AG08396 (cell line): ENCODE measurements at regions not wholly inside any gene's neighbourhood (a gene's known extent, or its start where the extent isn't known, plus 50 kb on each side); places are given as distances from the start of the nearest gene placed in this dataset.

Experiments used
- DNase-seq: peaks from one replicate; pipeline ENCODE4 v3.0.0; 2012; ENCODE audit warnings: low spot score, mixed read lengths

DNA sequence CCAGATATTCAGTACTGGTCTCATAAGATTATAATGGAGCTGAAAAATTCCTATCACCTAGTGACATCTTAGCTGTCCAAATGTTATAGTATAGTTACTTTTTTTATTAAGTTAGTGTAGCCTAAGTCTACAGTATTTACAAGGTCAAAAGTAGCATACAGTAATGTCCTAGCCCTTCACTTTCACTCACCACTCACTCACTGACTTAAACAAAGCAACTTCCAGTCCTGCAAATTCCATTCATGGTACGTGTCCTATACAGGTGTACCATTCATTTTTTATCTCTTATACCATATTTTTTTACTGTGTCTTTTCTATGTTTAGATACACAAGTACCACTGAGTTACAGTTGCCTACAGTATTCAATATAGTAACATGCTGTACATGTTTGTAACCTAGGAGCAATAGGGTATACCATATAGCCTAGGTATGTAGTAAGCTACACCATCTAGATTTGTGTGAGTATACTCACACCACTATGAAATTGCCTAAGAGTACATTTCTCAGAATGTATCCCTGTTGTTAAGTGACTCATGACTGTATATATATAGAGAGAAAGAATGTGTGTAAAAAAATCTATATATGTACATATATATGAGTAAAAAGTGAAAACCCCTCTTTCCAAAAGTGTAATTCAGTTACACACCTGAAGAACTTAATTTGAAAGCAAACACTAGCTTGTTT, 234.8 kb upstream of the WWC1 start:
- DNase-seq: no peak

DNA sequence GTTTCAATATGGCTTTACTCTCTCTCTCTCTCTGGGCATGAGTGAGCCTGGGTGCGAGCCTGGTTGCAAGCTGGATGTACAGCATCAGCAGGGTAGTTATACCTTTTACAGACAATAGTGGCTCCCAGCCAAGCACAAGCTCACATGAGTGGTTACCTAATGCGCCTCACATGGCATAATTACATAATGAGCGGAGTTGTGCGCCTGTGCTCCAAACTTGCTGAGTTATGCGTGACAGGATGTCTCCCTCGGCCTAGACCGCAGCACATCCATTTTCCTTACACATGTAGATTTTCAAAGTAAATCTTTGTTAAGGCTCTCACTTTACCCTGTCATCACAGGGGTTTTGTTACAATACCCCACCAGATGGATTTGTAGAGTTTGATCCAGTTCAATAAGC, 233.5 kb upstream of the WWC1 start:
- DNase-seq: no peak

DNA sequence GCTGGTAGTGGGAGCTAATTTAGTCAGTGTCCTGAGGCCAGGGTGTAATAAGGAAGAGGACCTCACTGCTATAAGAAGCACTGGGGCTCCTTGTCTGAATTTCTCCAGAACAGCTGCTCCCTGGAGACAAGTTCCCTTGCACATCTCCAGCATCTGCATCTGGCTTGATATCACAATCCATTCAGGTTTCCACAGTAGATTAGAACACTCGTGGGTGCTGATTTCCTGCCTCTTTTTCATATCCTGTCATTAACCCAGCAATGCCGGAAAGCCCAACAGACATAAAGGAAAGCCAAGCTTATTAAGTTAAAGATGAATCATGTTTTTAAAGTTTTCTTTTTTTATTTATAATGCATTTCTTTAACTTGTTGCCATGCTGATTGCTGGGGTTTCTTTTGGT, 232.3 kb upstream of the WWC1 start:
- DNase-seq: no peak

DNA sequence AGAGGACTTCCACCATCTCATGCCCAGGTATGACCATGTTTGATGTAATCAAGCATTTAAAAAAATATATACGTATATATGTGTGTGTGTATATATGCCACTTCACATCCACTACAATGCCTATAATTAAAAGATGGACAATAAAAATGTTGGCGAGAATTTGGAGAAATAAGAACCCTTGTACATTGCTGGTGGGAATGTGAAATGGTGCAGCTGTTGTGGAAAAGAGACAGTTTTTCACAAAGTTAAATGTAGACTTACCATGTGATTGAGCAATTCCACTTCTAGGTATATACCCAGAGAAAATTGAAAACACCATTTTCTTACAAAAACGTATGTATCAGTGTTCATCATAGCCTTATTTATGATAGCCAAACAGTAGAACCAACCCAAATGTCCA, 229.2 kb upstream of the WWC1 start:
- DNase-seq: no peak

DNA sequence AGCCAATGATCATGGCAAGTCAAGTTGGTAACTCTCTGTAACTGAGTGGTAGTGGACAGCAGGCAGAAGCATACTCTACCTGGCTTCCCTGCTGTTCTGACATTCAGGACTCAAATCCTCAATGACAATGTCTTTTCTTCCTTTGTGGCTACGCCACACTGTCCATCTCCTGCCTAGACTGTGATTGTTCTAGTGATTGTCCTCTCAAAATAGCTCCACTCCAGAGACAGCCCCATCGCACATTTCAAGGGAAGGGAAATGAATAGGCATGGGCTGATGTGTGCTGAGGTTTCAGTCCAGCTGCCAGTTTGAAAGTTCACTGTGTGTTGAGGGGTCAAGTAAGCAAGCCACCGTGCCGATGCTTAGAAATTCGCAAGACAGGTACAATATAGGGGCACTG, 227.0 kb upstream of the WWC1 start:
- no peak for DNase-seq

DNA sequence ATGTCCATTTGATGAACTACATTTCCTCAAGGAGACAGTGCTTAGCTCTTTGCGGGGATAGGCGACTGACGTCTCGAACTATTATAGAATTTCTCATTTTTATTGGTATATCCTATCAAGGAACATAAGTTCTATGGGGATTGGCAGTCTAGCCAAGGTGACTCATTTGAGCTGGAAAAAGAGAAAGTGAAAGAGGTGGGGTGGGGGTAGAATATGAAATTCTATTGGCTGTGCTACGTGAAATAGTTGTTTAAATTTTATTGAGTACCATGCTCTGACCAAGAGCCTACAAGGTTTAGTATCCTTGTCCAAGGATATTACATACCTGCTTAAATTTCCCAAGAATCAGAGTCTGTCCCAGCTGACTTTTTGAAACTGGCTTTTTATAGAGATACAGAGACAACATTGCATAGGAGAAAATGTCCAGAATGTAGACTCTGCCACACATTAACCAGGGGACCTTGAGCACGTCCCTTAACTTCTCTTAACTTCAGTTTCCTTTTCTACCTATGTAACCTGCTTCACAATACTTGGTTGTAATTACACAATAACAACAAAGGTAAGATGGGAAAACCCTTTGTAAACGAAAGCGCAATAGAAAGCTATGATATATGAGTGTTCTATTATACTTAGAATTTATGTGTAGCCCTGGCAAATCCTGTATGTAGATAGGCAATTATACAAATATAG, 226.4 kb upstream of the WWC1 start:
- no peak for DNase-seq

DNA sequence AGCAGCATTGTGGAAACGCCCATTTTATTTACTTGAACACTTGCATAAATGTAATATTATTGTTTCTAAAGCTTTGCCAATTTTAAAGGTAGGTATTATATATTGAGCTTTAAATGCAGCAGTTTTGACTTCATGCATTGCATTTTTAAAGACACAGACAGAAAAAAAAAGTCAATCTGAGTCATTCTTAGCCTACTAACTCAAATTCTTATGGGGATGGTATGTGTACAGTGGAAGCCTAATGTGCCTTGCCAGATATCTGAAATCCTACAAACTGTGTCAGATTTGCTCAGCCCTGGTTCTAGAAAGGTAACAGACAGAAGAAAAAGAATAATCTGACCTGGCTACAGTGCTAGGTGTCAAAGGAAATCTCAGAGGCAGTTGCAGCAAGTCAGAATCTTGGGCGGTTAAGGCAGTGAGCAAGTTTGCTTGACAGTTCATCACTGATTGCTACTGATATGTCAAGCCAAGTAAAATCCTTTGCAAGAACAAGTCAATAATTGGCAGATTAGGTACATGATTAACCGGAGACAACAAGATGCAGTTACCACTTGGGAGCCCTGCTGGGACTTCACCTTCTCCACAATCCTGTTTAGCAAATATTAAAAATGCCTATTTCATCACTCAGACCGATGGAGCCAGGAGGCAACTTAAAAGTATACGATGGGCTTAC, 224.8 kb upstream of the WWC1 start:
- DNase-seq: no peak

DNA sequence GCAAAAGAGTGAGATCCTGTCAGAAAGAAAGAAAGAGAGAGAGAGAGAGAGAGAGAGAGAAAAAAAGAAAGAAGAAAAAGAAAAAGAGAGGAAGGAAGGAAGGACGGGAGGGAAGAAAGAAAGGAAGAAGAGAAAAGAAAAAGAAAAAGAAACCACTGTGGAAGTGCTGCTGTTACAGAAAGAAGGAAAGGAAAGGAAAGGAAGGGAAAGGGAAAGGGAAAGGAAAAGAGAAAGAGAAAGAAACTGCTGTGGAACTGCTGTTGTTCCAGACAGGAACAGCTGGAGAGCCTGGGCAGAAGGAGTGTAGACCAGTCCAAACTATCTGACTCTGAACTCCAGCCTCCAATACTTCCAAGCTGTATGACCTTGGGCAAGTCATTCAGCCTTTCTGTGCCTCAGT, 220.7 kb upstream of the WWC1 start:
- DNase-seq: no peak

DNA sequence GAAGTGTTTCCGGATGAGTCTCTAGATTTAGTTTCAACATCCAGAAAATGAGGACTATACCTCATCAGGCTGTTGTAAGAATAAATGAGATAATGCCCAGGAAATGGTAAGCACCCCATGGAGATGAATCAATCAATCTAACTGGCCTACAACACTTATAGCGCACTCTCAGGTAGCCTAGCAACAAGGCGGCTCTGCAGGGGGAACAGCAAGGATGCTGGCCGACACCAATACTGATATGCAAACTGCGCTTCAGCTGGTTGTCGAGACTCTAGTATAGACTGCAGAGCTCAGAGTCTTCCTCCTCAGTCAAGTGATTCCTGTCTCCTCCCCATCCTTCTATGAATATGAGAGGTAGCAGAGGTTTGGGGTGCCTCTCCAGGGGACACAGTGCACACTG, 218.8 kb upstream of the WWC1 start:
- DNase-seq: no peak

DNA sequence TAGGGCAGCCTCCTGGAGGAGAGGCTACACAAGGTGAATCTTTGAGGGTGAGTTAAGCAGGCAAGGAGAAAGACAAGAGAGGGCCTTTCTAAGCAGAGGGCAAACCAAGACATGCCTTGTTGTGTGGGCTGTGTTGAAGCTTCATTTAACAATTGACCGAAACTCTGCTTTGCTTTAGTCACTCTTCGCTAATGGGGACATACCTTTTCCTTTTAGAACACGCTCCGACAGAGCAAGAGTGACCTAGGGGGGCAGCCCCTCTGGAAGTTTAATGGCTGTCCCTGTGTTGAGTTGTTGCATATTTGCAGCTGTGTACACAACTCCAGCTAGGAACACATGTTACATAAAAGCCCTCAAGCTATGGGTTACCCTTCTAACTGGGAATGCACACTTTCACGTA, 218.1 kb upstream of the WWC1 start:
- no peak for DNase-seq

DNA sequence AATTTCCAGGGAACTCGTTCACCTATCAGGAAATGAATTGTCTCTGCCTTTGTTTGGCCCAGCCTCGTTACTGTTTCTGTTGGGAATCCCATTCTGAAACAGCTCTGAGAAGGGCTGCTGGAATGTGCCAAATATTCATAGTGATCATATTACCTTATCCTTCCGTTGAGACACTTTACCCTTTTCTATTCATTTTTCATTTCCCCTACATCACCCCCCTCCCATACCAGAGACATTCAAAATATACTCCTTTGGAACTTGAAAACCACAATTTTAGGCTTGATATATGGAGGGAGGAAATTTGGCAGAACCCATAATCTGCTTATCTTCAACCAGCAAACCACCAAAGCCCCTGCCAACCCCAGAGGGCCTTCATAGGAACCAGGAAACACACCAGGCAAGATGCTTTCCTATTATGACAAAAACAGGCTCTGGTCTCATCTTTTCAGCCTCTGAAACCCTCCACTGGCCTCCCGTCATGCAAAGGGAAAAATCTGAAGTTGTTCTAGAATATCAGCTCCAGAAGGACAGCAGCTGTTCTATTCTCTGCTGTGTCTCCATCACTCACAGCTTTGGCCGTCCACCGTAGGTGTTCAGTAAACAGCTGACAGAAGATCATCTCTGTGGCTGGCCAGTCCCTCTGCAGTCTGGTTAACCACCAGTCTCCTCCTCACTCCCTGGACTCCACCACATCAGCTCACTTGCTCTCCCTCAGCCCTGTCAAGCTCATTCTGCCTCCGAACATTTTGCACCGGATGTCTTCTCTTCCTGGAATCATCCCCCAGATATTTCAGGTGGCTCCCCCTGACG, 217.2 kb upstream of the WWC1 start:
- no peak for DNase-seq

DNA sequence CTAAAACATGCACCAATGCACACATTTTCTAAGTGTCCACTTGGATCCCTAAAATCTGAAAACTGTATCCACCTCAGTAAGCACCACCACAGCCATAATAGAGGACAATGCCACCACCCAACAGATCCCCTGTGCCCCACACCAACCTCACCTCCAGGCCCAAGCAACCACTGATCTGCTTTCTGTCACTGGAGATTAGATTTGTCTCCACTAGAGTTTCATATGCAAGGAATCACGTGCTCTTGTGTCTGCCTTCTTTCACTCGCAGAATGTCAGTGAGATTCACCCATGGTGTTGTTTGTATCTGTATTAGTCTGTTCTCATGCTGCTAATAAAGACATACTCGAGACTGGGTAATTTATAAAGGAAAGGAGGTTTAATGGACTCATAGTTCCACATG, 216.1 kb upstream of the WWC1 start:
- DNase-seq: no peak

DNA sequence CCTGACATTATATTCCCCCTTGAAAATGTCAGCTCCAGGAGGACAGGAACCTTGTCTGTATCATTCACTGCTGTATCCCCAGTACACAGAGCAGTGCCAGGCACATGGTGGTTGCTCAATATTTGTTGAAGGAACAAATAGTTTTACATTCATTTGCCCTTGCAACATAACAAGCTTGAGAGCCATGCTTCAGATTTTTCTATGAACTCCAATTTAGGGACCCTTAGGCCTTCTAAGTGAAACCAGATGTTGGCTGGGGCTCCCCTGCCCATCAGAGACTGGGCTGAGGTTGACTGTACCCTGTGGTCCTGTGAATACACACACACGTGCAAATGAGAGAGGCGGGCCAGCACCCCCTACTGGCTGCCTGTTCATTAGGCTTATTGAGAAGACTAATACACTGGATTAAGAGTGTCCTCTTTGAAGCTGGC, 214.9 kb upstream of the WWC1 start:
- peak; percentile 10 for DNase-seq

DNA sequence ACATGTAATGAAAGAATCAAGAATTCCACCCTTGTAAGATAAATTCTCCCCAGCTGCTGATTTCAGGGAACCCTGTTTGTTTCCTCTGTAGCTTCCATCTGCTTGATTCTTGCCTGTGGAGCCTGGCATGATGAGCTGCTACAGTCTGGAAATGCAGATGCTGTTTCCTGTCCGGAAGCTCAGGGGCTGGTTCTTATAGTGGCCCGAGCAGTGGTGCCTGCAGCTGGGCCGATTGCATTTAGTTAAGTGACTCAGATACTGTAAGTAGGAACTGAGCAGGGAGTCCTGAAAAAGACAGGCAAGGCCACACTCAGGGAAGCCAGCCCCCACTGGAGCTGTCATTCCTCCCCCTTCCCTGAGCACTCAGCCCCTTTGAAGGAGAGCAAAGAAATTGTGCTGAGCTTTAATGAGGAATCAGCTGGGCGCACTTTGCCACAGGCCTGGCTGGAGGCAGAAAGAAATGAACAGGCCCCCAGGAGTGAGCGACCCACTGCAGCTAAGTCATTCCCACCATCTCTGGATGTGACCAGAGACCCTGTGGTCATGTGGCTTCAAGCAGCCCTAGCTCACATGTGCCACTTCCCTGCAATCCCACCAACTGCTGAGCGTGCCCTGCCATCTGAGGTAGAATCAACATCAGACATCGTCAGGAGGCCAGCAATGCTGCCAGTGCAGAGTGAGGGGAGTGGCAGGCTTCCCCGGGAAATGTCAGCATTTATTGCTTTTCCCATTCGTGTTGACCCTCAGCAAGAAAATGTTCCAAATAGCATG, 206.0 kb upstream of the WWC1 start:
- DNase-seq: no peak

DNA sequence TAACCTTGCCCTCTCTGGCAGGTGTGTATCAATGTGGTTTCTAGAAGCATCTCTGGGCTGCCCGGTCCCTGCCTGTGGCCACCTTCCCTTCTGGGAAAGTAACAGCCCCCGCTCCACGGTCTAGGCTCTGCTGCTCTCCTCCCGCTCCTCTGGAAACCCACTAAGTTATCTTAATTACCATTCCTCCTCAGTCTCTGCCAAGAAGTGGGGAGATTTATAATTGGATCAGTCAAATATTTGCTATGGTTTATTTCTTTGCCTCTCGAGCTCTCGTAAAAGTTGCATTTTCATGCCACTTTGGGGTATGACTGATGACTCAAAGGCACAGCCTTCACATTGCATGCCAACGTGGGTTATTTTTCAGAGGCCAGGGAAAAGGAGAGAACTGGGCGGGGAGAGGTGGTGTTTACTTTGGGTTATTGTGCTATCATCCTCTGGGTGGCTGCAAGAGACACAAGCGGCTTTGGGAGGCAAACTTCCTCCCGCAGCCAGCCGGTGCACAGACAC, 205.3 kb upstream of the WWC1 start:
- DNase-seq: no peak

DNA sequence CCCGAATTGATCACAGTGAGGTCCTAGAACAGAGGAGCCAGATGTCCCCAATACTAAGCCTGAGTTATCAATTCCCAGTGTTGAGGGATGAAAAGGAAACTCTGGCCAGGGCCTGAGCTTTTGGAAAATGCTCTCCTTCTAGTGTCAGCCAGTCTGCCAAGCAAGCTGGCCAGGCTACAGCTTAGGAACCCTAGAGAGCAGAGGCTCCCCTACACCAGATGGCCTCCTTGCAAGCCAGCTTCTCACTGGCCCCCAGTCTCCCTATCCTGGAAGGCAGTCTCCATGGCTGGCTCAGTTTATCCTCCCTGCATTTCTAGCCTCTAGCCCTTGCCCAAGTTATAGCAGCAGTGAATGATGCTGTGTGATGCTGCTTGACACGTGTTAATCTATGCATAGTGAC, 204.7 kb upstream of the WWC1 start:
- no peak for DNase-seq

DNA sequence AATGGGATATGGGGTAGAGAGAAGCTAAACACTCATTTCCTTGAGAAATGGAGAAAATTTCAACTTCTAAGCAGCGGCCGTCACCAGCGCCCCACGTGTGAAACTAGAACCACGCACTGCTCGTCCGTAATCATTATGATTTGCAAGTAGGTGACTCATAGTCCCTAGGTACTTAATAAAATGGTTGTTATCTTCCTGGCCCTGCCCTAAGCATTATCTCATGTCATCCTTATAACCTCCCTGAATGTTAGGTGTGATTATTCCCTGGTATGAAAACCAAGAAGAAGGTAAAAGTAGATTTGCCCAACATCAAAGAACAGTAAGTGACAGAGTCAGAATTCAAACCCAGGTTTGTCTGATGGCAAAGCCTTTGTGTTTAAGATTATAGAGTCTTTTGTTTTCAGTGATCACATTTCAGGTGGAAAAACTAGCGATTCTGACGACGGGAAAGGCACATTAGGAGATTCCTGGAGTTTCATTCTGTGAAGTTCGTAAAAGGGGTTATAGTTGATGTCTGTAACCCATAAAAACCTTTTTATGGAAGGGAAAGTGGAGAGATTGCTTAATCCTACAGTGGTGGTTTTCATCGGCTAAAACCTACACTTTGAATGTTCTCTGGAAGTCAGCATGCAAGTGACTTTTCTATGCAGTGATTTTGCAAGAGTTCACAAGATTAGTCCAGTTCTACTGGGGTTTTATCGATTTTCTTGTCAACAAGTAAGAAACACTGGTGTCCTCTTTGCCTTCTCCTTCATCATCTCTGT, 202.9 kb upstream of the WWC1 start:
- no peak for DNase-seq

DNA sequence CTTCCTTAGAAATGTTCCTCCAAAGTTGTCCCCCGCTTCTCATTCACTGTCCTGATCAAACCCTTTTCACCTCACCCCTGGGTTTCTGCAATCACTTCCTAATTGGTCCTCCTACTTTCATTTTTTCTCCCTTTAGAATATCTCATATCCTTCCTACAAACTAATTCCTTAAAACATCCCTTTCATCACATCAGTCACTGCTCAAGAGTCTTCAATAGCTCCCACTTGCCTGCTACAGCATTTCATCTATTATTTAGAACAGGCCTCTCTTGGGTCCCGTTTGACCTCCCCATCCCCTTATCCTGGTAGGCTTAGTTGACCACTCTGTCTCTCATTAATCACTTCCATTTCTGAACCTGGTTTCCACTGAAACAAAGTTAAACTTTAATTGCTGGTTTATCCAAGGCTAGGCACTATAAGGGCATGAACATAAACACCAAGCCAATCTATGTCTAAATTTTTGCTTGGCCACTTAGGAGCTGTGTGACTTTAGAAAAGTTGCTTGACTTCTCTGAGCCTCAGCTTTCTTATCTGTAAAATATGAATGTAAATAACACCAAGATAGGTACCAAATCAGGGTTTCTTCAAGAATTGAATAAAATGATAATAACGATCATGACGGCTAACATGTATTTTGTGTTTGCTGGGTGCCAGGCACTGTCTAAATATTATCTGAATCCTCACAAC, 202.1 kb upstream of the WWC1 start:
- DNase-seq: no peak

DNA sequence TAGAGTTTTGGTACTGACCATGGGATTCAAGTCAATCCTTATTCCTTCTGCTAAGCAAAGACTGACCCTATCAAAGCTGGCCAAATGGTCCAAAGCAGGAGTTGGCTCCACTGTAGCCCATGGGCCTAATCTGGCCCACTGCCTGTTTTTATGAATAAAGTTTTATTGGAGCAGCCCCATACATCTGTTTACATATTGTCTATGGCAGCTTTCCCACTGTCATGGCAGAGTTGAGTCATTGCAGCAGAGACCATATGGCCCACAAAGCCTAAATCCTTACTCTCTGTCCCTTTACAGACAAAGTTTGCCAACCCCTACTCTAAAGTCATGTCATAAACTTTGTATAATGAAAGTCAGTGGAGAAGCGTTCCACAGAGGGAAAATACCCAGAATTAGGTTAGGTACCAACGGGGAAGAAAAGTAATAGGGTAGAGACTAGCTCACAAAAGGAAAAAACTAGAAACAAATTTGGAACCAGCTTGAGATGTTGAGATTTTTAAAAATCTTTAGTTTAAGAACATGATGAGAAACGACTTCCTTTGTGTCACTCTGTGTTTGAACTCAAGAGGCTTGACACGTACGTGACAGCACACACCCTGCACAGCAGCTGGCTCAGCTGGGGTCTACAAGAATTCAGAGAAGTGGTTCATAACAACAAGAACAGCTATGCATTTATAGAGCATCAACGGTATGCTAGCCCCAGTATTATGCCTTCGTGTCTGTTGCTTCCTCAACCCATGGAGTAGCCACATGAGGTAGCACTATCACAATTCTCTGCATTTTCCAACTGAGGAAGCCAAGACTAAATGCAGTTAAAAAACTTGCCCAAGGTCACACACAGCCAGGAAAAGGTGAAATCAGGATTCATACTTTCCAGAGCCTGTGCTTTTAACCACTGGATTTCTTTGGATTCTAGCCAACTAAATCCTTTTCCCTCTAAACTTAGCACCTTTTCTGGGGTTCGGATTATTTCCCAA, 198.9 kb upstream of the WWC1 start:
- DNase-seq: no peak
